Suprapubic skin (tissue), 4 donors: ENCODE measurements at regions not wholly inside any gene's neighbourhood (a gene's known extent, or its start where the extent isn't known, plus 50 kb on each side); places are given as distances from the start of the nearest gene placed in this dataset.

Source experiments
- DNase-seq, 2 donors: peaks; one replicate each; pipeline ENCODE4 v3.0.0-alpha.2; 2019; ENCODE audit warnings: low spot score in 2 of 2
- H3K27ac ChIP-seq: fragments of 200-600 bp; sonication (generic); one replicate; pipeline ENCODE4 v1.5.1; 2019
- H3K27me3 ChIP-seq: fragments of 200-600 bp; sonication (generic); one replicate; pipeline ENCODE4 v1.5.1; 2019
- H3K36me3 ChIP-seq: fragments of 200-600 bp; sonication (generic); one replicate; pipeline ENCODE4 v1.5.1; 2019
- H3K4me1 ChIP-seq: fragments of 200-600 bp; sonication (generic); one replicate; pipeline ENCODE4 v1.5.1; 2019
- H3K4me3 ChIP-seq: fragments of 200-600 bp; sonication (generic); one replicate; pipeline ENCODE4 v1.5.1; 2019; ENCODE audit warnings: mild to moderate bottlenecking
- H3K9me3 ChIP-seq: fragments of 200-600 bp; sonication (generic); one replicate; pipeline ENCODE4 v1.5.1; 2019
- EP300 ChIP-seq: sonication (generic); formaldehyde crosslinking; IDR thresholded peaks from one replicate; pipeline ENCODE4 v1.6.1; 2017; ENCODE audit warnings: antibody characterized with exemption
- POLR2A ChIP-seq, 2 donors: fragments of 450-650 bp; IDR thresholded peaks; one replicate each; pipeline ENCODE4 v1.6.1; 2017; ENCODE audit warnings: antibody characterized with exemption in 2 of 2, mild to moderate bottlenecking in 2 of 2, moderate library complexity in 2 of 2
- POLR2AphosphoS5 ChIP-seq, 3 donors: sonication (generic); formaldehyde crosslinking; IDR thresholded peaks; one replicate each; pipeline ENCODE4 v1.6.1; 2017; ENCODE audit warnings: antibody characterized with exemption in 3 of 3
- WGBS: methylation state at CpG from one replicate; pipeline ENCODE4 v1.1.5; 2018; 5-methylcytosine and 5-hydroxymethylcytosine counted together
- TF ChIP-seq, protein P1 (sequence below), 2 donors: fragments of 200-600 bp in 1 of 2; fragments of 450-650 bp in 1 of 2; sonication (generic) in 1 of 2; IDR thresholded peaks; one replicate each; pipeline ENCODE4 v1.5.1; 2016 to 2019; ENCODE audit warnings: antibody characterized with exemption in 2 of 2, mild to moderate bottlenecking in 1 of 2, moderate library complexity in 1 of 2

DNA sequence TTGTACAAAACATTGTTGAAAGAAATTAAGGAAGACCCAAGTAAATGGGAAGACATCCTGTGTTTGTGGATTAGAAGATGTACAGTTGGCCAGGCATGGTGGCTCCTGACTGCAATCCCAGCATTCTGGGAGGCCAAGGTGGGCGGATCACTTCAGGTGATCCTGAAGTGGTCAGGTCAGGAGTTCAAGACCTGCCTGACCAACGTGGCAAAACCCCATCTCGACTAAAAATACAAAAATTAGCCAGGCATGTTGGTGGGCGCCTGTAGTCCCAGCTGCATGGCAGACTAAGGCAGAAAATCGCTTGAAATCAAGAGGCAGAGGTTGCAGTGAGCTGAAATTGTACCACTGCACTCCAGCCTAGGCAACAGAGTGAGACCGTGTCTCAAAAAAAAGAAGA is 62.0 kb upstream of the SEPTIN5 start:
- no peak for TF ChIP-seq POLR2A (IDR thresholded peaks at IDR 0.05)
- TF ChIP-seq POLR2AphosphoS5 (IDR thresholded peaks at IDR 0.05) = no peak
- TF ChIP-seq EP300 = no peak
- TF ChIP-seq, protein P1, sequence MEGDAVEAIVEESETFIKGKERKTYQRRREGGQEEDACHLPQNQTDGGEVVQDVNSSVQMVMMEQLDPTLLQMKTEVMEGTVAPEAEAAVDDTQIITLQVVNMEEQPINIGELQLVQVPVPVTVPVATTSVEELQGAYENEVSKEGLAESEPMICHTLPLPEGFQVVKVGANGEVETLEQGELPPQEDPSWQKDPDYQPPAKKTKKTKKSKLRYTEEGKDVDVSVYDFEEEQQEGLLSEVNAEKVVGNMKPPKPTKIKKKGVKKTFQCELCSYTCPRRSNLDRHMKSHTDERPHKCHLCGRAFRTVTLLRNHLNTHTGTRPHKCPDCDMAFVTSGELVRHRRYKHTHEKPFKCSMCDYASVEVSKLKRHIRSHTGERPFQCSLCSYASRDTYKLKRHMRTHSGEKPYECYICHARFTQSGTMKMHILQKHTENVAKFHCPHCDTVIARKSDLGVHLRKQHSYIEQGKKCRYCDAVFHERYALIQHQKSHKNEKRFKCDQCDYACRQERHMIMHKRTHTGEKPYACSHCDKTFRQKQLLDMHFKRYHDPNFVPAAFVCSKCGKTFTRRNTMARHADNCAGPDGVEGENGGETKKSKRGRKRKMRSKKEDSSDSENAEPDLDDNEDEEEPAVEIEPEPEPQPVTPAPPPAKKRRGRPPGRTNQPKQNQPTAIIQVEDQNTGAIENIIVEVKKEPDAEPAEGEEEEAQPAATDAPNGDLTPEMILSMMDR (IDR thresholded peaks at IDR 0.05) = no peak
- Histone ChIP-seq H3K27ac (no peak overlapping the region), H3K4me1 (no peaks in the 10 kb centered on the region), H3K27me3 (no peaks in the 10 kb centered on the region), H3K9me3 (peaks cover 8% of the 10 kb centered on the region), H3K4me3 (no peak overlapping the region), H3K36me3 (no peaks in the 10 kb centered on the region)
- DNase-seq = peak in 1 of 2 donors; percentile 28
- 71% methylated on average over 6 of the region's 6 CpGs for WGBS

DNA sequence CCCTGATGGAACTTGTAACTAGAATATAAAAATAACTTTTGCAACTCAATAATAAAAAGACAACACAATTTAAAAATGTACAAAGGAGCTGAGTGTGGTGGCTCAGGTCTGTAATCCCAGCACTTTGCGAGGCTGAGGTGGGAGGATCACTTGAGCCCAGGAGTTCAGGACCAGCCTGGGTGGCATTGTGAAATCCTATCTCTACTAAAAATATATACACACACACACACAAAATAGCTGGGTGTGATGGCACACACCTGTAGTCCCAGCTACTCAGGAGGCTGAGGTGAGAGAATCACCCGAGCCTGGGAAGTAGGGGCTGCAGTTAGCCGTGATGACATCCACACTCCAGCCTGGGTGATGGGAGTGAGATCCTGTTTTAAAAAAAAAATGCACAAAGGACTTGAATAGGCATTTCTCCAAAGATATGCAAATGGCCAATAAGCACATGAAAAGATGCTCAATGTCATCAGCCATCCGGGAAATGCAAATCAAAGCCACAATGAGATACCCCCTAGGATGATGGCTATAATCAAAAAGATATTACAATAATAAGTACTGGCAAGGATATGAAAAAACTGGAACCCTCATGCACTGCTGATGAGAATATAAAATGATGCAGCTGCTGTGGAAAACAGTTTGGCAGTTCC is 59.8 kb upstream of the SEPTIN5 start:
- no peaks in the 10 kb centered on the region for H3K4me1 ChIP-seq
- H3K4me3 ChIP-seq = no peak overlapping the region
- peak in 1 of 2 donors; percentile 3 for DNase-seq
- no peaks in the 10 kb centered on the region for H3K36me3 ChIP-seq
- H3K9me3 ChIP-seq = no peaks in the 10 kb centered on the region
- no peak for TF ChIP-seq POLR2A (IDR thresholded peaks at IDR 0.05)
- no peak for TF ChIP-seq EP300
- no peak for TF ChIP-seq POLR2AphosphoS5 (IDR thresholded peaks at IDR 0.05)
- TF ChIP-seq, protein P1 (IDR thresholded peaks at IDR 0.05) = no peak
- no peak overlapping the region for H3K27ac ChIP-seq
- 51% methylated on average over 4 of the region's 4 CpGs for WGBS
- no peaks in the 10 kb centered on the region for H3K27me3 ChIP-seq

DNA sequence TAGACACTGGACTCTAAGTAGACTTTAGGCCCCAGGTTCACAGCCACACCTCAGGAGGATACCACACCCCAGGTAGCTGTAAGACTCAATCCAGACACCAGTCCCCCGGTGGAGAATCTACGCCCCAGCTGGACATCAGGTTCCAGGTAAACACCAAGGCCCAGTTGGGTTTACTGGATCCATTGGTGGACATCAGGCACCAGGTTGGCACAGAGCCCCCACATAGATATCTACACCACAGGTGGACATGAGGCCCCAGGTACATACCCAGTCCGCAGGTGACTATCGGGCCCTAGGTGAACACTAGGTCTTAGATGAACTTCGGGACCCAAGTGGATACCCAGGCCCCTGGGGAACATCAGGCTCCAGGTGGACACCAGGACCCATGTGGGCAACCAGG is 58.9 kb upstream of the SEPTIN5 start:
- DNase-seq = peak in 1 of 2 donors; percentile 66
- WGBS = 90% methylated on average over 2 of the region's 5 CpGs
- Histone ChIP-seq H3K9me3 (no peaks in the 10 kb centered on the region), H3K36me3 (no peaks in the 10 kb centered on the region), H3K4me3 (no peak overlapping the region), H3K27ac (no peak overlapping the region), H3K4me1 (no peaks in the 10 kb centered on the region), H3K27me3 (no peaks in the 10 kb centered on the region)
- no peak for TF ChIP-seq EP300

DNA sequence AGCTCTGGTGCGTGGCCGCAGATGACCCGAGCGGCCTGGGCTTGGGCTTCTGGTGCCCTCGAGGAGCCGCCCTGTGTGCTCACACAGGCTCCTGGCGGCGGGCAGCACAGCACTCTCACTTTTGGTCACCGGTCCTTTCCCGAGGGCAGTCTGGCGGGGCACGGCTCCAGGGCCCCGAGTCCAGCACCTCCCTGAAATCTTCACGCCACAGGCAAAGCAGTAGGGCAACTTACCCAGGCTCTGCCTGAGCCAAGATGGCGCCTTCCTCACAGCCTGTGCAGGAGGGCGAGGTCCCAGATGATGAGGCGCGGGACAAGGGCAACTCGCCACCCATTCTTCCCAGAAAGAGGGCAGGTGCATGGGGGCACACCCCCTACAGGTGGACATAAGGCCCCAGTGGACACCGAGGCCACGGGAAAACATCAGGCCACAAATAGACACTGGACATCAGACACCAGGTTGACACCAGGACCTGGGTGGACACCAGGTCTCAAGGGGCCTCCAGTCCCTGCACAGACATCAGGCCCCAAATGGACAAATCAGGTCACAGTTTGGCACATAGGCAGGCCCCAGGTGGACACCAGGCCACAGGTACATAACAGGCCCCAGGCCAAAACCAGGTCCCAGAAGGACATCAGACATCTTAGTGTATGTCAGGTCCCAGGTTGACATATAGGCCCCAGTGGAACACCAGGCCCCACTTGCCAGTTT is 57.6 kb upstream of the SEPTIN5 start:
- Histone ChIP-seq H3K36me3 (no peaks in the 10 kb centered on the region), H3K27me3 (no peaks in the 10 kb centered on the region), H3K4me3 (no peak overlapping the region), H3K27ac (no peak overlapping the region), H3K4me1 (no peaks in the 10 kb centered on the region), H3K9me3 (no peaks in the 10 kb centered on the region)
- DNase-seq = peak in 1 of 2 donors; percentile 71
- TF ChIP-seq POLR2AphosphoS5 (IDR thresholded peaks at IDR 0.05) (no peak), POLR2A (IDR thresholded peaks at IDR 0.05) (no peak), EP300 (no peak)
- TF ChIP-seq, protein P1 (IDR thresholded peaks at IDR 0.05) = no peak
- 97% methylated on average over 5 of the region's 21 CpGs for WGBS

DNA sequence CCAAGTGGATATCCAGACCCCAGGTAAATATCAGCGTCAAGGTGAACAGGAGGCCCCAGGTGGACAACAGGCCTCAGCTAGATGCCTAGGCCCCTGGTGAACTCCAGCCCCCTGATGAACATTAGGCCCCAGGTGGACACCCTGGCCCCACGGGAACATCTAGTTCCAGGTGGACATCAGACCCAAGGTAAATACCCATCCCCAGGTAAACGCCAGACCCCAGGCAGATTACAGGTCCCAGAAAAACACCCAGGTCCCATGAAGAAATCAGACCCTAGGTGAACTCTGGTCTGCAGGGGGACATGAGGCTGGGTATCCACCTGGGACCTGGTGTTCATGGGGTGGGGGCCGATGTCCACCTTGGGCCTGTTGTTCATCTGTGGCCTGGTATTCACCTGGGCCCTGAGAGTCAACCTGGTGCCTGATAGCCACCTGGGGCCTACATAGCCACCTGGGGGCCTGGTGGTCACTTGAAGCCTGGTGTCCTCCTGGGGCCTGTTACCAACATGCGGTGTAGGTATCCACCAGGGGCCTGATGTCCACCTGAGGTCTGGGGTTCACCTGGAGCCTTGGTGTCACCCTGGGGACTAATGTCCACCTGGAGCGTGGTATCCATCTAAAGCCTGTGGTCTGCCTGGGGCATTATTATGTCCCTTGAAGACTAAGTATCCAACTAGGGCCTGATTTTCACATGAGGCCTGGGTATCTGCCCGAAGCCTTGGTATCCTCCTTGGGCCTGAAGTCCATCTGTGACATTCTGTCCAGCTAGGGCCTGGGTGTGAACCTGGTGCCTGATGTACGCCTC is 56.8 kb upstream of the SEPTIN5 start:
- Histone ChIP-seq H3K36me3 (no peaks in the 10 kb centered on the region), H3K27me3 (no peaks in the 10 kb centered on the region), H3K9me3 (no peaks in the 10 kb centered on the region), H3K4me1 (no peaks in the 10 kb centered on the region), H3K4me3 (no peak overlapping the region), H3K27ac (no peak overlapping the region)
- WGBS = 100% methylated on average over 2 of the region's 8 CpGs
- peak in 1 of 2 donors; percentile 40 for DNase-seq
- TF ChIP-seq POLR2AphosphoS5 (IDR thresholded peaks at IDR 0.05) = no peak
- no peak for TF ChIP-seq POLR2A (IDR thresholded peaks at IDR 0.05)
- TF ChIP-seq, protein P1 (IDR thresholded peaks at IDR 0.05) = no peak
- no peak for TF ChIP-seq EP300
